Left ventricle myocardium inferior (tissue), 1 donor: ENCODE measurements at regions not wholly inside any gene's neighbourhood (a gene's known extent, or its start where the extent isn't known, plus 50 kb on each side); places are given as distances from the start of the nearest gene placed in this dataset.

Experiments
- DNase-seq: peaks from one replicate; pipeline ENCODE4 v3.0.0-alpha.2; 2020
- H3K27ac ChIP-seq: fragments of 200-600 bp; replicated peaks from 2 replicates; pipeline ENCODE4 v1.8.0; 2021
- H3K27me3 ChIP-seq: fragments of 200-600 bp; 2 replicates; pipeline ENCODE4 v1.8.0; 2021; ENCODE audit warnings: low read depth
- H3K36me3 ChIP-seq: fragments of 200-600 bp; 2 replicates; pipeline ENCODE4 v1.8.0; 2021
- H3K4me1 ChIP-seq: fragments of 200-600 bp; 2 replicates; pipeline ENCODE4 v1.8.0; 2021
- H3K4me3 ChIP-seq: fragments of 200-600 bp; 2 replicates; pipeline ENCODE4 v1.8.0; 2021; ENCODE audit warnings: mild to moderate bottlenecking, moderate library complexity
- H3K9me3 ChIP-seq: fragments of 200-600 bp; replicated peaks from 2 replicates; pipeline ENCODE4 v1.8.0; 2021
- CTCF ChIP-seq: fragments of 200-600 bp; IDR thresholded peaks from 2 replicates; pipeline ENCODE4 v1.8.0; 2021; ENCODE audit warnings: antibody characterized with exemption, mild to moderate bottlenecking, borderline replicate concordance
- intact Hi-C: fragments of 100-400 bp; cut with micrococcal nuclease; formaldehyde crosslinking; loops from one replicate; pipeline ENCODE4 v1.11.0; 2022
- donor health status: DM: no; HTN: yes; CAD: no; lungs with severe emphysema.

GRCh38 chr17:43324205-43324893, 74.4 kb upstream of the ARL4D start:
- Histone ChIP-seq H3K36me3 (no peaks in the 10 kb centered on the region), H3K4me3 (no peak overlapping the region), H3K27me3 (no peaks in the 10 kb centered on the region), H3K27ac (no peak overlapping the region), H3K4me1 (no peaks in the 10 kb centered on the region), H3K9me3 (peaks cover 5% of the 10 kb centered on the region)
- intact Hi-C loops, result no loop called here
- DNase-seq, result no peak
- peak; percentile 43 for TF ChIP-seq CTCF

GRCh38 chr17:43319293-43320124, 79.3 kb upstream of the ARL4D start:
- Histone ChIP-seq H3K9me3 (peaks cover 6% of the 10 kb centered on the region), H3K27me3 (no peaks in the 10 kb centered on the region), H3K4me3 (no peak overlapping the region), H3K4me1 (no peaks in the 10 kb centered on the region), H3K36me3 (no peaks in the 10 kb centered on the region), H3K27ac (no peak overlapping the region)
- intact Hi-C loops, result no loop called here
- no peak for TF ChIP-seq CTCF
- no peak for DNase-seq

GRCh38 chr17:43316522-43317142, 82.2 kb upstream of the ARL4D start:
- Histone ChIP-seq H3K4me3 (no peak overlapping the region), H3K27me3 (no peaks in the 10 kb centered on the region), H3K36me3 (no peaks in the 10 kb centered on the region), H3K9me3 (peaks cover 6% of the 10 kb centered on the region), H3K4me1 (no peaks in the 10 kb centered on the region), H3K27ac (no peak overlapping the region)
- intact Hi-C loops, result no loop called here
- TF ChIP-seq CTCF, result no peak
- no peak for DNase-seq

GRCh38 chr17:43315858-43316521, 82.2 kb upstream of the RNU2-1 start:
- H3K27me3 ChIP-seq, result no peaks in the 10 kb centered on the region
- H3K9me3 ChIP-seq, result peaks cover 6% of the 10 kb centered on the region
- intact Hi-C loops, result no loop called here
- no peak for TF ChIP-seq CTCF
- no peaks in the 10 kb centered on the region for H3K4me1 ChIP-seq
- no peaks in the 10 kb centered on the region for H3K36me3 ChIP-seq
- no peak for DNase-seq
- no peak overlapping the region for H3K27ac ChIP-seq
- H3K4me3 ChIP-seq, result no peak overlapping the region

- no peaks in the 10 kb centered on the region for H3K27me3 ChIP-seq
- H3K9me3 ChIP-seq, result peaks cover 6% of the 10 kb centered on the region
- TF ChIP-seq CTCF, result no peak
- no peak overlapping the region for H3K27ac ChIP-seq
- no peaks in the 10 kb centered on the region for H3K4me1 ChIP-seq
- intact Hi-C loops, result no loop called here
- H3K4me3 ChIP-seq, result no peak overlapping the region
- no peak for DNase-seq
- no peaks in the 10 kb centered on the region for H3K36me3 ChIP-seq
Observed at GRCh38 chr17:43315369-43315768, 81.6 kb upstream of the RNU2-1 start.
